ENCODE measurements at regions not wholly inside any gene's neighbourhood (a gene's known extent, or its start where the extent isn't known, plus 50 kb on each side); places are given as distances from the start of the nearest gene placed in this dataset.

DNA sequence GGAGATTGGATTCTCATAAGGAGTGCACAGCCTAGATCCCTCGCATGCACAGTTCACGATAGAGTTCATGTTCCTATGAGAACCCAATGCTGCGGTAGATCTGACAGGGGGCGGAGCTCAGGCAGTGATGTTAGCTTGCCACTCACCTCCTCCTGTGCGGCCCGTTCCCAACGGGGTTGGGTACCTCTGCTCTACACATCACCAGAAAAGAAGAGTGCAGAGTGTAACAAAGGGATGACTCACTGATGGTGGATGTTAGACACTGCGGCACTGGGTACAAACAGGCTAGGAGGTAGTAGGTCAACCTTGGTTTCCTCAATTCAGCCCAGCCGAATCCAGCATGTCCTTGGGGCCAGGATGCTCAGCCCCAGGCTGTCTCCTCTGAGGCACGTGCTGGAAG is 66.8 kb upstream of the CHST15 start:
- H3K79me1 ChIP-seq (ENCODE audit: low read depth in 1 of 2, low read length in 2 of 2): no peaks in the 10 kb centered on the region
- ChIA-PET POLR2A (ENCODE audit: unreplicated experiment) (no interaction called here), CTCF (no interaction called here)
- H3K23ac ChIP-seq (ENCODE audit: low read depth, low read length): no peak overlapping the region
- H4K8ac ChIP-seq (ENCODE audit: low read depth in 2 of 2, low read length in 2 of 2): no peak overlapping the region
- H3K18ac ChIP-seq (ENCODE audit: low read depth, low read length): no peak overlapping the region
- peaks cover 2% of the 10 kb centered on the region; the same call in 1 of the 2 replicates for H3K9me1 ChIP-seq (ENCODE audit: insufficient read depth, low read length)
- ATAC-seq (ENCODE audit: low read depth) (no peak), DNase-seq (no peak)
- H3K56ac ChIP-seq (ENCODE audit: extremely low read depth, insufficient read depth, low read length): no peak overlapping the region
- H2BK15ac ChIP-seq (ENCODE audit: low read depth, low read length): no peak overlapping the region
- H3K36me3 ChIP-seq (ENCODE audit: control insufficient read depth, insufficient read depth, low read length): no peaks in the 10 kb centered on the region
- H4K91ac ChIP-seq (ENCODE audit: insufficient read depth, low read depth, low read length): no peak overlapping the region
- H3K4me1 ChIP-seq (ENCODE audit: control insufficient read depth, insufficient read depth, low read length): peaks cover 11% of the 10 kb centered on the region; the same call in 1 of the 2 replicates
- H2BK20ac ChIP-seq (ENCODE audit: low read depth, low read length): no peak overlapping the region
- peaks cover 10% of the 10 kb centered on the region for H3K9me3 ChIP-seq (ENCODE audit: control insufficient read depth, insufficient read depth, low read length)
- H3K4me2 ChIP-seq (ENCODE audit: low read depth, low read length): no peak overlapping the region
- dilution Hi-C loops (cut with HindIII; ENCODE audit: low sequenced_read_pairs, unreplicated experiment) (no loop called here), intact Hi-C loops (cut with micrococcal nuclease) (no loop called here), in situ Hi-C loops (cut with MboI; ENCODE audit: low sequenced_read_pairs) (no loop called here)
- H2AK9ac ChIP-seq (replicated peaks; ENCODE audit: low read depth, low read length, poor library complexity): no peak overlapping the region
- no peaks in the 10 kb centered on the region for H3K27me3 ChIP-seq (ENCODE audit: control insufficient read depth, insufficient read depth, low read length)
- no peak for TF ChIP-seq CEBPB (IDR thresholded peaks at IDR 0.05; ENCODE audit: low read depth, low read length)
- TF ChIP-seq RCOR1 (IDR thresholded peaks at IDR 0.05; ENCODE audit: insufficient replicate concordance, low read length): no peak
- TF ChIP-seq FOS (IDR thresholded peaks at IDR 0.05; ENCODE audit: low read depth, low read length): no peak
- TF ChIP-seq MAFK (IDR thresholded peaks at IDR 0.05; ENCODE audit: low read depth, low read length): no peak
- TF ChIP-seq, protein P1, sequence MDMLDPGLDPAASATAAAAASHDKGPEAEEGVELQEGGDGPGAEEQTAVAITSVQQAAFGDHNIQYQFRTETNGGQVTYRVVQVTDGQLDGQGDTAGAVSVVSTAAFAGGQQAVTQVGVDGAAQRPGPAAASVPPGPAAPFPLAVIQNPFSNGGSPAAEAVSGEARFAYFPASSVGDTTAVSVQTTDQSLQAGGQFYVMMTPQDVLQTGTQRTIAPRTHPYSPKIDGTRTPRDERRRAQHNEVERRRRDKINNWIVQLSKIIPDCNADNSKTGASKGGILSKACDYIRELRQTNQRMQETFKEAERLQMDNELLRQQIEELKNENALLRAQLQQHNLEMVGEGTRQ (IDR thresholded peaks at IDR 0.05; ENCODE audit: low read depth, low read length): no peak
- TF ChIP-seq MXI1 (IDR thresholded peaks at IDR 0.05; ENCODE audit: borderline replicate concordance, low read depth, low read length): no peak
- TF ChIP-seq, protein P2, sequence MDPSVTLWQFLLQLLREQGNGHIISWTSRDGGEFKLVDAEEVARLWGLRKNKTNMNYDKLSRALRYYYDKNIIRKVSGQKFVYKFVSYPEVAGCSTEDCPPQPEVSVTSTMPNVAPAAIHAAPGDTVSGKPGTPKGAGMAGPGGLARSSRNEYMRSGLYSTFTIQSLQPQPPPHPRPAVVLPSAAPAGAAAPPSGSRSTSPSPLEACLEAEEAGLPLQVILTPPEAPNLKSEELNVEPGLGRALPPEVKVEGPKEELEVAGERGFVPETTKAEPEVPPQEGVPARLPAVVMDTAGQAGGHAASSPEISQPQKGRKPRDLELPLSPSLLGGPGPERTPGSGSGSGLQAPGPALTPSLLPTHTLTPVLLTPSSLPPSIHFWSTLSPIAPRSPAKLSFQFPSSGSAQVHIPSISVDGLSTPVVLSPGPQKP (IDR thresholded peaks at IDR 0.05; ENCODE audit: borderline replicate concordance, low read depth, low read length): no peak
- no TSS peak for BruUV-seq (replicated peaks)
- H4K20me1 ChIP-seq (ENCODE audit: insufficient read depth, low read length): no peaks in the 10 kb centered on the region; the same call in 1 of the 2 replicates
- no peak overlapping the region for H3K4me3 ChIP-seq (ENCODE audit: insufficient read depth, low read depth, low read length)
- no peak overlapping the region for H3K14ac ChIP-seq (replicated peaks; ENCODE audit: low read depth, low read length)
- 67% methylated on average over 1 of the region's 10 CpGs; no CpG with 5 or more reads in 1 of the 2 experiments for WGBS, 2 experiments (ENCODE audit: extremely low coverage in 2 of 2, insufficient read length in 1 of 2)
- H2BK120ac ChIP-seq (ENCODE audit: low read depth, low read length): no peak overlapping the region
- H3K4ac ChIP-seq (ENCODE audit: low read depth, low read length): no peak overlapping the region
- no peak overlapping the region for H2BK5ac ChIP-seq (ENCODE audit: low read depth, low read length, poor library complexity, severe bottlenecking)
- no peak overlapping the region for H2AK5ac ChIP-seq (ENCODE audit: low read depth, low read length)
- H4K5ac ChIP-seq (ENCODE audit: low read depth, low read length): no peak overlapping the region
- no peak overlapping the region for H3K9ac ChIP-seq (ENCODE audit: low read depth, low read length)
- no peak overlapping the region for H2AFZ ChIP-seq (replicated peaks; ENCODE audit: low read length, poor library complexity)
- H3K27ac ChIP-seq (ENCODE audit: insufficient read depth, low read length): no peak overlapping the region
